HepG2 (cell line): ENCODE measurements at regions not wholly inside any gene's neighbourhood (a gene's known extent, or its start where the extent isn't known, plus 50 kb on each side); places are given as distances from the start of the nearest gene placed in this dataset.

Source experiments
- DMTF1 ChIP-seq: sonication (generic); formaldehyde crosslinking; IDR thresholded peaks from 2 replicates; pipeline ENCODE4 v1.4.0; 2020; ENCODE audit warnings: mild to moderate bottlenecking, missing genetic modification reagents
- ESRRA ChIP-seq: sonication (generic); formaldehyde crosslinking; IDR thresholded peaks from 2 replicates; pipeline ENCODE4 v1.5.1; 2020; ENCODE audit warnings: mild to moderate bottlenecking, low read depth, missing genetic modification reagents
- KDM1A ChIP-seq: IDR thresholded peaks from 2 replicates; pipeline ENCODE4 v1.6.1; 2016; ENCODE audit warnings: missing compliant biosample characterization
- NFKBIZ ChIP-seq: IDR thresholded peaks from 2 replicates; pipeline ENCODE4 v1.6.1; 2018; ENCODE audit warnings: missing genetic modification reagents, missing compliant biosample characterization
- PITX1 ChIP-seq: sonication (generic); formaldehyde crosslinking; IDR thresholded peaks from 2 replicates; pipeline ENCODE4 v1.5.1; 2020; ENCODE audit warnings: mild to moderate bottlenecking, missing genetic modification reagents
- RARG ChIP-seq: sonication (generic); formaldehyde crosslinking; IDR thresholded peaks from 2 replicates; pipeline ENCODE4 v1.4.0; 2020; ENCODE audit warnings: low read depth, mild to moderate bottlenecking, missing genetic modification reagents
- TFDP2 ChIP-seq: sonication (generic); formaldehyde crosslinking; IDR thresholded peaks from 2 replicates; pipeline ENCODE4 v1.4.0; 2020; ENCODE audit warnings: missing genetic modification reagents
- ZNF331 ChIP-seq: sonication (generic); formaldehyde crosslinking; IDR thresholded peaks from 2 replicates; pipeline ENCODE4 v1.4.0; 2020; ENCODE audit warnings: missing genetic modification reagents
- ZNF484 ChIP-seq: sonication (generic); formaldehyde crosslinking; IDR thresholded peaks from 2 replicates; pipeline ENCODE4 v1.5.1; 2020; ENCODE audit warnings: mild to moderate bottlenecking, low read depth, missing genetic modification reagents, borderline replicate concordance
- ZNF678 ChIP-seq: sonication (generic); formaldehyde crosslinking; IDR thresholded peaks from 2 replicates; pipeline ENCODE4 v1.4.0; 2020; ENCODE audit warnings: mild to moderate bottlenecking, missing genetic modification reagents
- ZSCAN22 ChIP-seq: sonication (generic); formaldehyde crosslinking; IDR thresholded peaks from 2 replicates; pipeline ENCODE4 v1.4.0; 2020; ENCODE audit warnings: mild to moderate bottlenecking, missing genetic modification reagents
- TF ChIP-seq, protein P1 (sequence below): sonication (generic); formaldehyde crosslinking; IDR thresholded peaks from 2 replicates; pipeline ENCODE4 v1.4.0; 2020; ENCODE audit warnings: mild to moderate bottlenecking, missing genetic modification reagents
- TF ChIP-seq, protein P2 (sequence below): sonication (generic); formaldehyde crosslinking; IDR thresholded peaks from 2 replicates; pipeline ENCODE4 v1.5.1; 2020; ENCODE audit warnings: missing genetic modification reagents, mild to moderate bottlenecking, borderline replicate concordance
- TF ChIP-seq, protein P3 (sequence below): sonication (generic); formaldehyde crosslinking; IDR thresholded peaks from 2 replicates; pipeline ENCODE4 v1.9.0; 2021; ENCODE audit warnings: missing genetic modification reagents, borderline replicate concordance

DNA sequence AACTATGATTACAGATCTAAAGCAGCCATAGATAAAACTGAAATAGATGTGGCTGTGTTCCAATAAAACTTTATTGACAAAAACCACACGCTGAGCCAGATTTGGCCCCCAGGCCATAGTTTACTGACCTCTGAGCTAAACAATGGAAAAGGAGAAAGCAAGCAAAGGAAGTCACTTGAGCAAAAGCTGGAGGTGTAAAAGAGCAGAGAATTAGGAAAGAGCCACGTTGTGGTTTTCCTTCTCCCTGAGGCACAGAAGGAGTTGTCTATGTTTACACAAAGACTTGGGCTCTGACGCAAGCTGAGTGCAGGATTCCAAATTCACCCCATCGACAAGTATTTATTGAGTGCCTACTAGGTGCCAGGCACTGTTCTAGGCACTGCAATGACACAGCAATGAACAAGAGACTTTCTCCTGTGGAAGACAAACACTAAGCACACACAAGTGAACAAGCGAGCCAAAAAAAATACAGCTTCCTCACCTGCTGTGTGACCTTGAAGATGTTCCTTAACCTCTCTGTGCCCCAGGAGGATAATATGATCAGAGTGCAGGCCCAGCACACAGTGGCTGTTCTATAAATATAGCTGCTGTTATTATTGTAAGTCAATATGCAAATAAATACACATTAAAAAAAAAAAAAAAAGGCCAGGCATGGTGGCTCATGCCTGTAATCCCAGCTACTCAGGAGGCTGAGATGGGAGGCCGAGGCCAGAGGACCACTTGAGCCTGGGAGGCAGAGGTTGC, 75.4 kb upstream of the PTPN1 start (continued):
- TF ChIP-seq, protein P1, sequence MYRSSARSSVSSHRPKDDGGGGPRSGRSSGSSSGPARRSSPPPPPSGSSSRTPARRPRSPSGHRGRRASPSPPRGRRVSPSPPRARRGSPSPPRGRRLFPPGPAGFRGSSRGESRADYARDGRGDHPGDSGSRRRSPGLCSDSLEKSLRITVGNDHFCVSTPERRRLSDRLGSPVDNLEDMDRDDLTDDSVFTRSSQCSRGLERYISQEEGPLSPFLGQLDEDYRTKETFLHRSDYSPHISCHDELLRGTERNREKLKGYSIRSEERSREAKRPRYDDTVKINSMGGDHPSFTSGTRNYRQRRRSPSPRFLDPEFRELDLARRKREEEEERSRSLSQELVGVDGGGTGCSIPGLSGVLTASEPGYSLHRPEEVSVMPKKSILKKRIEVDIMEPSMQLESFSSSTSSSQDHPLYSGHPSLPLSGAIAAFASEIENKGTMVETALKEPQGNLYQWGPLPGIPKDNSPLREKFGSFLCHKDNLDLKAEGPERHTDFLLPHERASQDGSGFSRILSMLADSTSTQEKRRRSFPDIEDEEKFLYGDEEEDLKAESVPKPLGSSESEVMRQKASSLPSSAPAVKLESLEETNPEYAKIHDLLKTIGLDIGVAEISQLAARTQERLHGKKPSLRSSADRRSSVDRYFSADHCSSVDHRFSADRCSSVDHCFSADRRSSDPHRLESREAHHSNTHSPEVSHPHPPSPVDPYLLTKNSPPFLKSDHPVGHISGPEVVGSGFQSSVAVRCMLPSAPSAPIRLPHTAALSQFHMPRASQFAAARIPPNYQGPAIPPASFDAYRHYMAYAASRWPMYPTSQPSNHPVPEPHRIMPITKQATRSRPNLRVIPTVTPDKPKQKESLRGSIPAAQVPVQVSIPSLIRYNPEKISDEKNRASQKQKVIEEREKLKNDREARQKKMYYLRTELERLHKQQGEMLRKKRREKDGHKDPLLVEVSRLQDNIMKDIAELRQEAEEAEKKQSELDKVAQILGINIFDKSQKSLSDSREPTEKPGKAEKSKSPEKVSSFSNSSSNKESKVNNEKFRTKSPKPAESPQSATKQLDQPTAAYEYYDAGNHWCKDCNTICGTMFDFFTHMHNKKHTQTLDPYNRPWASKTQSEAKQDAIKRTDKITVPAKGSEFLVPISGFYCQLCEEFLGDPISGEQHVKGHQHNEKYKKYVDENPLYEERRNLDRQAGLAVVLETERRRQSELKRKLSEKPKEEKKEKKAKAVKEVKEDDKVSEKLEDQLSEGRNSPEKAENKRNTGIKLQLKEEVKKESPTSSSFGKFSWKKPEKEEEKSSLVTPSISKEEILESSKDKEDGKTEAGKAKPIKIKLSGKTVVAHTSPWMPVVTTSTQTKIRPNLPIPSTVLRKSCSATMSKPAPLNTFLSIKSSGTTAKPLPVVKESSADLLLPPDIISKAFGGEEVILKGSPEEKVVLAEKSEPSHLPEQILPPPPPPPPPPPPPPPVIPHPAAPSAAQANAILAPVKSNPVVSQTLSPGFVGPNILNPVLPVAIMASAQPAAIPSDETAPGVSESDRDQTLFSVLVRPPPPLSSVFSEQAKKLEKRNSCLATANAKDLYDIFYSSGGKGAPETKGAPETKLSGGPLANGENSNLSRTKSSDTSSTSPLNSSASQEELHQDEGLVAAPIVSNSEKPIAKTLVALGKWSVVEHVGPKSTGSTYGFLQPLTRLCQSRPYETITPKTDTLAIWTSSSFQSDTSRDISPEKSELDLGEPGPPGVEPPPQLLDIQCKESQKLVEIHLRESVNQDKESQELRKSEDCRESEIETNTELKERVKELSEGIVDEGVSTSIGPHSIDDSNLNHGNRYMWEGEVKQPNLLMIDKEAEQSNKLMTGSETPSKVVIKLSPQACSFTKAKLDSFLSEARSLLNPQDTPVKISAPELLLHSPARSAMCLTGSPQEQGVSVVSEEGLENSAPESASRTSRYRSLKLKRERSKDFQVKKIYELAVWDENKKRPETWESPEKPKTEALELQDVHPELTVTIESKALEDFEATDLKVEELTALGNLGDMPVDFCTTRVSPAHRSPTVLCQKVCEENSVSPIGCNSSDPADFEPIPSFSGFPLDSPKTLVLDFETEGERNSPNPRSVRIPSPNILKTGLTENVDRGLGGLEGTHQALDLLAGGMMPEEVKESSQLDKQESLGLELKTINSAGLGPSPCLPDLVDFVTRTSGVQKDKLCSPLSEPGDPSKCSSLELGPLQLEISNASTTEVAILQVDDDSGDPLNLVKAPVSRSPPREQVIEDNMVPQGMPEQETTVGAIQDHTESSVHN (CRISPR knock-in tag) = no peak
- TF ChIP-seq KDM1A (CRISPR knock-in tag) (peak; percentile 63; the same call in 1 of the 2 replicates), DMTF1 (CRISPR knock-in tag) (no peak), ZNF678 (CRISPR knock-in tag) (no peak), ZNF331 (peak; percentile 53), ZNF484 (CRISPR knock-in tag) (no peak), ZSCAN22 (CRISPR knock-in tag) (no peak), PITX1 (peak; percentile 15; the same call in 1 of the 2 replicates), TFDP2 (CRISPR knock-in tag) (0 out of 2 replicates have a peak, but pooled peaks have one; percentile 21), RARG (CRISPR knock-in tag) (no peak), ESRRA (CRISPR knock-in tag) (no peak), NFKBIZ (peak; percentile 45; the same call in 1 of the 2 replicates)
- TF ChIP-seq, protein P2, sequence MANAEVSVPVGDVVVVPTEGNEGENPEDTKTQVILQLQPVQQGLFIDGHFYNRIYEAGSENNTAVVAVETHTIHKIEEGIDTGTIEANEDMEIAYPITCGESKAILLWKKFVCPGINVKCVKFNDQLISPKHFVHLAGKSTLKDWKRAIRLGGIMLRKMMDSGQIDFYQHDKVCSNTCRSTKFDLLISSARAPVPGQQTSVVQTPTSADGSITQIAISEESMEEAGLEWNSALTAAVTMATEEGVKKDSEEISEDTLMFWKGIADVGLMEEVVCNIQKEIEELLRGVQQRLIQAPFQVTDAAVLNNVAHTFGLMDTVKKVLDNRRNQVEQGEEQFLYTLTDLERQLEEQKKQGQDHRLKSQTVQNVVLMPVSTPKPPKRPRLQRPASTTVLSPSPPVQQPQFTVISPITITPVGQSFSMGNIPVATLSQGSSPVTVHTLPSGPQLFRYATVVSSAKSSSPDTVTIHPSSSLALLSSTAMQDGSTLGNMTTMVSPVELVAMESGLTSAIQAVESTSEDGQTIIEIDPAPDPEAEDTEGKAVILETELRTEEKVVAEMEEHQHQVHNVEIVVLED (CRISPR knock-in tag) = no peak
- TF ChIP-seq, protein P3, sequence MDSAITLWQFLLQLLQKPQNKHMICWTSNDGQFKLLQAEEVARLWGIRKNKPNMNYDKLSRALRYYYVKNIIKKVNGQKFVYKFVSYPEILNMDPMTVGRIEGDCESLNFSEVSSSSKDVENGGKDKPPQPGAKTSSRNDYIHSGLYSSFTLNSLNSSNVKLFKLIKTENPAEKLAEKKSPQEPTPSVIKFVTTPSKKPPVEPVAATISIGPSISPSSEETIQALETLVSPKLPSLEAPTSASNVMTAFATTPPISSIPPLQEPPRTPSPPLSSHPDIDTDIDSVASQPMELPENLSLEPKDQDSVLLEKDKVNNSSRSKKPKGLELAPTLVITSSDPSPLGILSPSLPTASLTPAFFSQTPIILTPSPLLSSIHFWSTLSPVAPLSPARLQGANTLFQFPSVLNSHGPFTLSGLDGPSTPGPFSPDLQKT (CRISPR knock-in tag) = no peak
